Fibroblast of the aortic adventitia (primary cell): ENCODE measurements at regions not wholly inside any gene's neighbourhood (a gene's known extent, or its start where the extent isn't known, plus 50 kb on each side); places are given as distances from the start of the nearest gene placed in this dataset.

Experiments
- DNase-seq: peaks from one replicate; pipeline ENCODE4 v3.0.0-alpha.2; 2010; ENCODE audit warnings: low read depth
- H3K4me3 ChIP-seq: 2 replicates; pipeline ENCODE4 v1.5.1; 2011; ENCODE audit warnings: low read depth, mild to moderate bottlenecking, control low read depth, low read length, moderate library complexity
- TF ChIP-seq, protein P1 (sequence below): IDR thresholded peaks from 2 replicates; pipeline ENCODE4 v1.5.1; 2011; ENCODE audit warnings: mild to moderate bottlenecking, low read length, control low read depth, inconsistent platforms; ENCODE audit not compliant: insufficient read depth

DNA sequence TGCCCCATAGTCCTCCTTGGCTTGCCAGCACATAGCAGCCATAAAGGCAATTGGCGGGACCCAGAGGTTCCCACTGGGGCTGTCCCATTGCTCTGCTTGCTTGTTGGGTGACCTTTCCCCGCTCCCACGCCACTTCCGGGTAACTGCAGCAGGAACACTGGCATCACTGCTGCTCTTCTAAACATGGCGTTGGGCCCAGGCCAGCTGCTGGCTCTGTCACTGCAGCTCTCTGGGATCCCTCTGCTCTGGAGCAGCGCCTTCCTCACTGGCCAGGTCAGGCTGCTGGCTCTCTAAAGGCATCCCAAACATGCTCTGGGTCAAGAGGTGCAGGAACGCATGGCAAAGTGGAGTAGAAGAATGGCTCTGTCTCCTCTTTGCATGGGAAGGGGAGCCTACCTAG, 92.9 kb downstream of the DRD1 start:
- TF ChIP-seq, protein P1, sequence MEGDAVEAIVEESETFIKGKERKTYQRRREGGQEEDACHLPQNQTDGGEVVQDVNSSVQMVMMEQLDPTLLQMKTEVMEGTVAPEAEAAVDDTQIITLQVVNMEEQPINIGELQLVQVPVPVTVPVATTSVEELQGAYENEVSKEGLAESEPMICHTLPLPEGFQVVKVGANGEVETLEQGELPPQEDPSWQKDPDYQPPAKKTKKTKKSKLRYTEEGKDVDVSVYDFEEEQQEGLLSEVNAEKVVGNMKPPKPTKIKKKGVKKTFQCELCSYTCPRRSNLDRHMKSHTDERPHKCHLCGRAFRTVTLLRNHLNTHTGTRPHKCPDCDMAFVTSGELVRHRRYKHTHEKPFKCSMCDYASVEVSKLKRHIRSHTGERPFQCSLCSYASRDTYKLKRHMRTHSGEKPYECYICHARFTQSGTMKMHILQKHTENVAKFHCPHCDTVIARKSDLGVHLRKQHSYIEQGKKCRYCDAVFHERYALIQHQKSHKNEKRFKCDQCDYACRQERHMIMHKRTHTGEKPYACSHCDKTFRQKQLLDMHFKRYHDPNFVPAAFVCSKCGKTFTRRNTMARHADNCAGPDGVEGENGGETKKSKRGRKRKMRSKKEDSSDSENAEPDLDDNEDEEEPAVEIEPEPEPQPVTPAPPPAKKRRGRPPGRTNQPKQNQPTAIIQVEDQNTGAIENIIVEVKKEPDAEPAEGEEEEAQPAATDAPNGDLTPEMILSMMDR, result no peak
- DNase-seq, result no peak
- H3K4me3 ChIP-seq, result no peak overlapping the region

DNA sequence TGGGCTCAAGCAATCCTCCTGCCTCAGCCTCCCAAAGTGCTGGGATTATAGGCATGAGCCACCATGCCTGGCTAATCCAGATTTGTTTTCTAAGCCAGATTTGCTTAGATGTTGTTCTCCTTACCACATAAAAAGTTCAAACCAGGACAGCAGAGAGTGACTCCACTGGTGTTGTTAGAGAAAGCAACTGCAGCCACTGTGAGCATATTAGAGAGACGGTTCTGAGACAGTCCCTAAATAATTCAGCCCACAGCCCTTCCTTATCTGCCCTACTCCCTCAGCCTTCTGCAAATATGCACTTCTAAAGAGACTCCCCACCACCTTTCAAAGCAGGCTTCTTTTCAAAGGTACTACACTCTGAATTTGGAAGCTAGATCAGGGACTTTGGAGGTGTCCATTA, 96.1 kb downstream of the DRD1 start:
- H3K4me3 ChIP-seq, result no peak overlapping the region
- no peak for DNase-seq
- TF ChIP-seq, protein P1, result no peak

DNA sequence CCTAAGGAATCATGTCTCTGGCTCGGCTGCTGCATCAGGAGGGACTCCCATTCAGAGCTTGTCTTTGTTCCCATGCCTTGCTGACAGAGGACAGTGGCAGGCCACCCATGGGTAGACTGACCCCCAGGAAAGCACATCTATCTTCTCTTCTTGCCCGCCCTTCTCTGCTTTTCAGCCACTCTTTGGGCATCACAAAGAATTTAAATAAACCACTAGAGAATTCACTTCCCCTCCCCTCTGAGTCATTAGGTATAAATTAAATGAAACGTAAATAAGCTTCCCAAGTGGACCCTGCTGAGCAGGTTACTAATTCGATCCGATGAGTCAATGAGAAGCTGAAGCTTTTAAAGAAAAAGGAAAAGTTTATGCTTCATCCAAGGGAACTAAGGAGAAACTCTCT, 97.0 kb downstream of the DRD1 start:
- peak; percentile 8 for DNase-seq
- H3K4me3 ChIP-seq, result no peak overlapping the region
- TF ChIP-seq, protein P1, result no peak

DNA sequence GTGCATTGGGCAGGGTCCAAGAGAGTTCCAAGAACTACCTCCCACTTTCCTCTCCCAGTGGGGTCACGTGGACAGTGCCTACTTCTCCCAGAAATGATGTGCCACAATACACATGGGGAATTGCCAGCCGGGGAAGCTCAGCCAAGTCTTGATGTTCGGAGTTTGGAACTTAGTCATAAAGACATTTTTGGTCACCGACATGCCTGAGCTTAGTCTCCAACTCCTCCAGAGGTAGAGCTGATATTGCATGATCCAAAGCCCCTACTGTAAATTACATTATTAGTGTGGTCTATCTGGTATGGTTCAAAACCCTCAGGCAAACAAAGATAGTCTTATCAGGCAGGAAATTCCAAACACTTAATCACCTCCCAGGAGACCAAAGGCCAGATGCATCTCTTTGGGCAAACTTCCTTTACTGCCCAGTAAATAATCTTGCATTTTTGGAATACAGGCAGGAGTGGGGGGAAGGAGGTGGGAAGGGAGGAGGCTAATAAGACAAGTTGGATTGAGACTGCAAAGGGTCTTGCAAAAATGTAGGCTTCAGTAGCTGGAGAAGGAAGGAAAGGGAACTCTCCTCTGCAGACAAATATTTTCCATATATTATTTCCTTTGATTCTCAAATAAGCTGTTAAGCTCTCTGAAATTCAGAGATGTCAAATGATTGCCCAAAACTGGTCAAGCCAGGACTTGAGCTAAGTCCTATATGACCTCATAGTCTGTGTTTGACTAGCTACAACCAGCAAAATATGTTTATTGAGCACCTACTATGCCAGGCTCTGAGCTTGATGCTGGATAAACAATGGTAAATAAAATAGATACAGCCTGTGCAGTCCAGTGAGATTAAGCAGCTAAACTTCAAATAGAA, 99.4 kb downstream of the DRD1 start:
- TF ChIP-seq, protein P1, result no peak
- H3K4me3 ChIP-seq, result no peak overlapping the region
- DNase-seq, result peak; percentile 79

DNA sequence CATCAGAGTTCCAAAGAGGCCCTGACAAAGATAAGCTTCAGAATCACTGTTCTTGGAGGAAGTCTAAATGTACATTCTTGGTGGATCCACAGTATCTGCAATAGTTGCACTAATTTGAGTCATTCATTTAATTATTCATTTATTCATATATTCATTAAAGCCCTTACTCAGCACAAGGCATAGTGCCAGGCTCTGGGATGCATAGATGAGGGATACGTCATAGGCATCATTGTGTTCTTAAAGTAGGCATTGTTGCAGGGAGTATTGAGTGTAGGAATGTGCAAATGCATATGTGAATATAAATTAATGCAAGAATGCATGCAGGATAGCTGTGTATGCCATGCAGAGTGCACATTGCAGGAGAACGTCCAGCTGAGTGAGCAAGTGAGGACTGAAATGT, 100.7 kb downstream of the DRD1 start:
- TF ChIP-seq, protein P1, result no peak
- peak; percentile 1 for DNase-seq
- H3K4me3 ChIP-seq, result no peak overlapping the region

DNA sequence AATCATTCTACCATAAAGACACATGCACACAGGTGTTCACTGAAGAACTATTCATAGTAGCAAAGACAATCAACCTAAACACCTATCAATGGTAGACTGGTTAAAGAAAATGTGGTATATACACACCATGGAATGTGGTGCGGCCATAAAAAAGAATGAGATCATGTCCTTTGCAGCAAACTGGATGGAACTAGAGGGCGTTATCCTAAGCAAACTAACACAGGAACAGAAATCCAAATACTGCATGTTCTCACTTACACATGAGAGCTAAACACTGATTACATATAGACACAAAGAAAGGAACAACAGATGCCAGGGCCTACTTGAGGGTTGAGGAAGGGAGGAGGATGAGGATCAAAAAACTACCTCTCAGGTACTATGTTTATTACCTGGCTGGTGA, 103.8 kb downstream of the DRD1 start:
- DNase-seq, result no peak
- H3K4me3 ChIP-seq, result no peak overlapping the region
- TF ChIP-seq, protein P1, result no peak

DNA sequence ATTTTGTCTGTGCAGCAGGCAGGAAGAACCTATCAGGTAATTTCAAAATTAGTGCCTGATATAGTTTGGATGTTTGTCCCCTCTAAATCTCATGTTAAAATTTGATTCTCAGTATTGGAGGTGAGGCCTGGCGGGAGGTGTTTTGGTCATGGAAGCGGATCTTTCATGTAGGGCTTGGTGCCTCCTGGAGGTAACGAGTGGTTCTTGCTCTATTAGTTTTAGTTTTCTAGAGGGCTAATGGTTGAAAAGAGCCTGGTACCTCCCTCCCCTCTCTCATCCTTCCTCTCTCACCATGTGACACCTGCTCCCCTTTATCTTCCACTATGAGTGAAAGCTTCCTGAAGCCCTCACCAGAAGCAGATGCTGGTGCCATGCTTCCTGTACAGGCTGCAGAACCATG, 106.3 kb downstream of the DRD1 start:
- TF ChIP-seq, protein P1, result no peak
- no peak overlapping the region for H3K4me3 ChIP-seq
- DNase-seq, result no peak
